ENCODE measurements at regions not wholly inside any gene's neighbourhood (a gene's known extent, or its start where the extent isn't known, plus 50 kb on each side); places are given as distances from the start of the nearest gene placed in this dataset.

GRCh38 chr2:94960266-94960665 lies 65.2 kb upstream of the MAL start:
- no peaks in the 10 kb centered on the region for H3K9me3 Mint-ChIP-seq
- no peak overlapping the region for H3K27ac Mint-ChIP-seq
- ATAC-seq (no peak), DNase-seq (ENCODE audit: low spot score) (no peak)
- no peaks in the 10 kb centered on the region; the same call in 1 of the 2 replicates for H3K27me3 Mint-ChIP-seq (ENCODE audit: low read depth)
- CTCF ChIA-PET, result interaction anchor here (1.1 to 6.7 kb wide), 3 partner anchors 26 to 90 kb away, joined by 3 to 92 read pairs (median 6); no protein-coding TSS in a partner anchor
- POLR2A ChIA-PET, result no interaction called here
- TF ChIP-seq, protein P1, sequence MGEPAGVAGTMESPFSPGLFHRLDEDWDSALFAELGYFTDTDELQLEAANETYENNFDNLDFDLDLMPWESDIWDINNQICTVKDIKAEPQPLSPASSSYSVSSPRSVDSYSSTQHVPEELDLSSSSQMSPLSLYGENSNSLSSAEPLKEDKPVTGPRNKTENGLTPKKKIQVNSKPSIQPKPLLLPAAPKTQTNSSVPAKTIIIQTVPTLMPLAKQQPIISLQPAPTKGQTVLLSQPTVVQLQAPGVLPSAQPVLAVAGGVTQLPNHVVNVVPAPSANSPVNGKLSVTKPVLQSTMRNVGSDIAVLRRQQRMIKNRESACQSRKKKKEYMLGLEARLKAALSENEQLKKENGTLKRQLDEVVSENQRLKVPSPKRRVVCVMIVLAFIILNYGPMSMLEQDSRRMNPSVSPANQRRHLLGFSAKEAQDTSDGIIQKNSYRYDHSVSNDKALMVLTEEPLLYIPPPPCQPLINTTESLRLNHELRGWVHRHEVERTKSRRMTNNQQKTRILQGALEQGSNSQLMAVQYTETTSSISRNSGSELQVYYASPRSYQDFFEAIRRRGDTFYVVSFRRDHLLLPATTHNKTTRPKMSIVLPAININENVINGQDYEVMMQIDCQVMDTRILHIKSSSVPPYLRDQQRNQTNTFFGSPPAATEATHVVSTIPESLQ (CRISPR knock-in tag; IDR thresholded peaks at IDR 0.05), result no peak
- TF ChIP-seq SMAD4 (CRISPR knock-in tag; IDR thresholded peaks at IDR 0.05), result no peak
- no peak for TF ChIP-seq ZBTB21 (CRISPR knock-in tag; IDR thresholded peaks at IDR 0.05; ENCODE audit: borderline replicate concordance)
- no peak for TF ChIP-seq EMX1 (CRISPR knock-in tag; IDR thresholded peaks at IDR 0.05)
- no peak for TF ChIP-seq USF2 (CRISPR knock-in tag; IDR thresholded peaks at IDR 0.05)
- TF ChIP-seq, protein P2, sequence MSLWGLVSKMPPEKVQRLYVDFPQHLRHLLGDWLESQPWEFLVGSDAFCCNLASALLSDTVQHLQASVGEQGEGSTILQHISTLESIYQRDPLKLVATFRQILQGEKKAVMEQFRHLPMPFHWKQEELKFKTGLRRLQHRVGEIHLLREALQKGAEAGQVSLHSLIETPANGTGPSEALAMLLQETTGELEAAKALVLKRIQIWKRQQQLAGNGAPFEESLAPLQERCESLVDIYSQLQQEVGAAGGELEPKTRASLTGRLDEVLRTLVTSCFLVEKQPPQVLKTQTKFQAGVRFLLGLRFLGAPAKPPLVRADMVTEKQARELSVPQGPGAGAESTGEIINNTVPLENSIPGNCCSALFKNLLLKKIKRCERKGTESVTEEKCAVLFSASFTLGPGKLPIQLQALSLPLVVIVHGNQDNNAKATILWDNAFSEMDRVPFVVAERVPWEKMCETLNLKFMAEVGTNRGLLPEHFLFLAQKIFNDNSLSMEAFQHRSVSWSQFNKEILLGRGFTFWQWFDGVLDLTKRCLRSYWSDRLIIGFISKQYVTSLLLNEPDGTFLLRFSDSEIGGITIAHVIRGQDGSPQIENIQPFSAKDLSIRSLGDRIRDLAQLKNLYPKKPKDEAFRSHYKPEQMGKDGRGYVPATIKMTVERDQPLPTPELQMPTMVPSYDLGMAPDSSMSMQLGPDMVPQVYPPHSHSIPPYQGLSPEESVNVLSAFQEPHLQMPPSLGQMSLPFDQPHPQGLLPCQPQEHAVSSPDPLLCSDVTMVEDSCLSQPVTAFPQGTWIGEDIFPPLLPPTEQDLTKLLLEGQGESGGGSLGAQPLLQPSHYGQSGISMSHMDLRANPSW (CRISPR knock-in tag; conservative IDR thresholded peaks at IDR 0.05; ENCODE audit: low read depth), result no peak
- no peak for TF ChIP-seq CREM (CRISPR knock-in tag; IDR thresholded peaks at IDR 0.05)
- TF ChIP-seq NFYB (CRISPR knock-in tag; conservative IDR thresholded peaks at IDR 0.05; ENCODE audit: low read depth), result no peak
- TF ChIP-seq, protein P3, sequence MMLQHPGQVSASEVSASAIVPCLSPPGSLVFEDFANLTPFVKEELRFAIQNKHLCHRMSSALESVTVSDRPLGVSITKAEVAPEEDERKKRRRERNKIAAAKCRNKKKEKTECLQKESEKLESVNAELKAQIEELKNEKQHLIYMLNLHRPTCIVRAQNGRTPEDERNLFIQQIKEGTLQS (CRISPR knock-in tag; conservative IDR thresholded peaks at IDR 0.05), result no peak
- TF ChIP-seq ZNF138 (CRISPR knock-in tag; conservative IDR thresholded peaks at IDR 0.05), result no peak
- TF ChIP-seq NFATC4 (CRISPR knock-in tag; IDR thresholded peaks at IDR 0.05), result no peak
- TF ChIP-seq NR3C1 (CRISPR knock-in tag; conservative IDR thresholded peaks at IDR 0.05; ENCODE audit: low read depth), result no peak
- no peak for TF ChIP-seq ZNF263 (CRISPR knock-in tag; IDR thresholded peaks at IDR 0.05; ENCODE audit: low read depth)
- TF ChIP-seq GTF2I (CRISPR knock-in tag; conservative IDR thresholded peaks at IDR 0.05), result no peak
- TF ChIP-seq, protein P4, sequence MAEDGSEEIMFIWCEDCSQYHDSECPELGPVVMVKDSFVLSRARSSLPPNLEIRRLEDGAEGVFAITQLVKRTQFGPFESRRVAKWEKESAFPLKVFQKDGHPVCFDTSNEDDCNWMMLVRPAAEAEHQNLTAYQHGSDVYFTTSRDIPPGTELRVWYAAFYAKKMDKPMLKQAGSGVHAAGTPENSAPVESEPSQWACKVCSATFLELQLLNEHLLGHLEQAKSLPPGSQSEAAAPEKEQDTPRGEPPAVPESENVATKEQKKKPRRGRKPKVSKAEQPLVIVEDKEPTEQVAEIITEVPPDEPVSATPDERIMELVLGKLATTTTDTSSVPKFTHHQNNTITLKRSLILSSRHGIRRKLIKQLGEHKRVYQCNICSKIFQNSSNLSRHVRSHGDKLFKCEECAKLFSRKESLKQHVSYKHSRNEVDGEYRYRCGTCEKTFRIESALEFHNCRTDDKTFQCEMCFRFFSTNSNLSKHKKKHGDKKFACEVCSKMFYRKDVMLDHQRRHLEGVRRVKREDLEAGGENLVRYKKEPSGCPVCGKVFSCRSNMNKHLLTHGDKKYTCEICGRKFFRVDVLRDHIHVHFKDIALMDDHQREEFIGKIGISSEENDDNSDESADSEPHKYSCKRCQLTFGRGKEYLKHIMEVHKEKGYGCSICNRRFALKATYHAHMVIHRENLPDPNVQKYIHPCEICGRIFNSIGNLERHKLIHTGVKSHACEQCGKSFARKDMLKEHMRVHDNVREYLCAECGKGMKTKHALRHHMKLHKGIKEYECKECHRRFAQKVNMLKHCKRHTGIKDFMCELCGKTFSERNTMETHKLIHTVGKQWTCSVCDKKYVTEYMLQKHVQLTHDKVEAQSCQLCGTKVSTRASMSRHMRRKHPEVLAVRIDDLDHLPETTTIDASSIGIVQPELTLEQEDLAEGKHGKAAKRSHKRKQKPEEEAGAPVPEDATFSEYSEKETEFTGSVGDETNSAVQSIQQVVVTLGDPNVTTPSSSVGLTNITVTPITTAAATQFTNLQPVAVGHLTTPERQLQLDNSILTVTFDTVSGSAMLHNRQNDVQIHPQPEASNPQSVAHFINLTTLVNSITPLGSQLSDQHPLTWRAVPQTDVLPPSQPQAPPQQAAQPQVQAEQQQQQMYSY (CRISPR knock-in tag; IDR thresholded peaks at IDR 0.05), result no peak
- TF ChIP-seq ZNF396 (CRISPR knock-in tag; IDR thresholded peaks at IDR 0.05; ENCODE audit: borderline replicate concordance), result no peak
- TF ChIP-seq, protein P5, sequence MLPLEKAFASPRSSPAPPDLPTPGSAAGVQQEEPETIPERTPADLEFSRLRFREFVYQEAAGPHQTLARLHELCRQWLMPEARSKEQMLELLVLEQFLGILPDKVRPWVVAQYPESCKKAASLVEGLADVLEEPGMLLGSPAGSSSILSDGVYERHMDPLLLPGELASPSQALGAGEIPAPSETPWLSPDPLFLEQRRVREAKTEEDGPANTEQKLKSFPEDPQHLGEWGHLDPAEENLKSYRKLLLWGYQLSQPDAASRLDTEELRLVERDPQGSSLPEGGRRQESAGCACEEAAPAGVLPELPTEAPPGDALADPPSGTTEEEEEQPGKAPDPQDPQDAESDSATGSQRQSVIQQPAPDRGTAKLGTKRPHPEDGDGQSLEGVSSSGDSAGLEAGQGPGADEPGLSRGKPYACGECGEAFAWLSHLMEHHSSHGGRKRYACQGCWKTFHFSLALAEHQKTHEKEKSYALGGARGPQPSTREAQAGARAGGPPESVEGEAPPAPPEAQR (CRISPR knock-in tag; IDR thresholded peaks at IDR 0.05), result no peak
- TF ChIP-seq, protein P6, sequence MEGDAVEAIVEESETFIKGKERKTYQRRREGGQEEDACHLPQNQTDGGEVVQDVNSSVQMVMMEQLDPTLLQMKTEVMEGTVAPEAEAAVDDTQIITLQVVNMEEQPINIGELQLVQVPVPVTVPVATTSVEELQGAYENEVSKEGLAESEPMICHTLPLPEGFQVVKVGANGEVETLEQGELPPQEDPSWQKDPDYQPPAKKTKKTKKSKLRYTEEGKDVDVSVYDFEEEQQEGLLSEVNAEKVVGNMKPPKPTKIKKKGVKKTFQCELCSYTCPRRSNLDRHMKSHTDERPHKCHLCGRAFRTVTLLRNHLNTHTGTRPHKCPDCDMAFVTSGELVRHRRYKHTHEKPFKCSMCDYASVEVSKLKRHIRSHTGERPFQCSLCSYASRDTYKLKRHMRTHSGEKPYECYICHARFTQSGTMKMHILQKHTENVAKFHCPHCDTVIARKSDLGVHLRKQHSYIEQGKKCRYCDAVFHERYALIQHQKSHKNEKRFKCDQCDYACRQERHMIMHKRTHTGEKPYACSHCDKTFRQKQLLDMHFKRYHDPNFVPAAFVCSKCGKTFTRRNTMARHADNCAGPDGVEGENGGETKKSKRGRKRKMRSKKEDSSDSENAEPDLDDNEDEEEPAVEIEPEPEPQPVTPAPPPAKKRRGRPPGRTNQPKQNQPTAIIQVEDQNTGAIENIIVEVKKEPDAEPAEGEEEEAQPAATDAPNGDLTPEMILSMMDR (IDR thresholded peaks at IDR 0.05), result no peak
- no peaks in the 10 kb centered on the region for H3K36me3 Mint-ChIP-seq
- H3K4me3 Mint-ChIP-seq, result no peak overlapping the region
- peaks cover 14% of the 10 kb centered on the region for H3K4me1 Mint-ChIP-seq

All from WTC11 (cell line).